Neural cell (in vitro differentiated cells): ENCODE measurements at regions not wholly inside any gene's neighbourhood (a gene's known extent, or its start where the extent isn't known, plus 50 kb on each side); places are given as distances from the start of the nearest gene placed in this dataset.

Experiments
- H2AFZ ChIP-seq: fragments of 200-600, 300-800 bp; sonication (generic), shearing (Covaris generic); 2 replicates; pipeline ENCODE4 v1.6.0; 2014; ENCODE audit warnings: low read depth, mild to moderate bottlenecking, antibody characterized with exemption, low read length, moderate library complexity
- H3F3A ChIP-seq: fragments of 200-600 bp; shearing (Covaris generic); 2 replicates; pipeline ENCODE4 v1.6.1; 2016; ENCODE audit warnings: mild to moderate bottlenecking, moderate library complexity, mixed read lengths, antibody characterized with exemption, low read length; ENCODE audit not compliant: insufficient read depth, poor library complexity, severe bottlenecking
- H3K27ac ChIP-seq: fragments of 200-600, 300-800 bp; sonication (generic), shearing (Covaris generic); 2 replicates; pipeline ENCODE4 v1.5.1; 2014; ENCODE audit warnings: mild to moderate bottlenecking, low read length, moderate library complexity
- H3K27me3 ChIP-seq: fragments of 300-800, 200-600 bp; sonication (generic), shearing (Covaris generic); 2 replicates; pipeline ENCODE4 v1.6.0; 2014; ENCODE audit warnings: mild to moderate bottlenecking, low read depth, low read length, moderate library complexity; ENCODE audit not compliant: insufficient read depth
- H3K36me3 ChIP-seq: fragments of 300-800, 200-600 bp; sonication (generic), shearing (Covaris generic); 2 replicates; pipeline ENCODE4 v1.5.1; 2014; ENCODE audit warnings: mild to moderate bottlenecking, antibody characterized with exemption, low read length, moderate library complexity; ENCODE audit not compliant: insufficient read depth
- H3K4me2 ChIP-seq: fragments of 300-800, 200-600 bp; sonication (generic), shearing (Covaris generic); 2 replicates; pipeline ENCODE4 v1.6.0; 2014; ENCODE audit warnings: mild to moderate bottlenecking, low read length
- H3K4me3 ChIP-seq: fragments of 300-800, 200-600 bp; sonication (generic), shearing (Covaris generic); 2 replicates; pipeline ENCODE4 v1.5.1; 2014; ENCODE audit warnings: mild to moderate bottlenecking, low read length, moderate library complexity
- H3K79me2 ChIP-seq: fragments of 200-600 bp; shearing (Covaris generic); replicated peaks from 2 replicates; pipeline ENCODE4 v1.6.0; 2014; ENCODE audit warnings: mild to moderate bottlenecking, low read length, moderate library complexity; ENCODE audit not compliant: insufficient read depth
- H3K9ac ChIP-seq: fragments of 300-800, 200-600 bp; sonication (generic), shearing (Covaris generic); 2 replicates; pipeline ENCODE4 v1.6.1; 2016; ENCODE audit warnings: mild to moderate bottlenecking, low read length, mixed read lengths
- H3K9me2 ChIP-seq: fragments of 200-600 bp; shearing (Covaris generic); 2 replicates; pipeline ENCODE4 v1.6.1; 2016; ENCODE audit warnings: mild to moderate bottlenecking, low read length, mixed read lengths; ENCODE audit not compliant: insufficient read depth
- H3K9me3 ChIP-seq: fragments of 200-600, 300-800 bp; sonication (generic), shearing (Covaris generic); 2 replicates; pipeline ENCODE4 v1.6.1; 2016; ENCODE audit warnings: mild to moderate bottlenecking, mixed run types, low read length, moderate library complexity, mixed read lengths
- H4K20me1 ChIP-seq: fragments of 200-600 bp; shearing (Covaris generic); 2 replicates; pipeline ENCODE4 v1.6.1; 2016; ENCODE audit warnings: mild to moderate bottlenecking, mixed run types; ENCODE audit not compliant: insufficient read depth
- POLR2AphosphoS5 ChIP-seq: IDR thresholded peaks from 2 replicates; pipeline ENCODE4 v1.6.1; 2012

DNA sequence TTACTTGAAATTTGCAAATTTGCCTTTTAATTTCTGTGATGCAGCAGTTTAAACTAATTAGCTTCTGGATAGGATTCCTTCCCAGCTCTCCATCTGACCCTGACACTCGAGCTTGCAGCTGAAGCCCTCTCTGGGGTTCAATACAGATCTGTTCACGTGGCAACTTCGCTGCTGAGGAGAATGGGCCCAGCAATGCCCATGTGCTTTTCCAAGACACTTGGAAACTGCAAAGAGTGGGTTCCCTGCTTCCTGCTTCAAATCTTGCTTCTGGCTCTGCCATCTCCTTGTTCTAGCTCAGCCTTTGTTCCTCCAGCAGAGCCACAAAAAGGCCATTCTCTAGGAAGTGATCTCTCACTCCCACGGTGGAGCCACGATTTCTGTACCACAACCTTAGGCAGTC lies 50.0 kb upstream of the IRX6 start:
- no peak overlapping the region for H3K9ac ChIP-seq
- H3K27ac ChIP-seq, result no peak overlapping the region
- no peaks in the 10 kb centered on the region for H3K9me3 ChIP-seq
- no peak for TF ChIP-seq POLR2AphosphoS5
- H3F3A ChIP-seq, result no peaks in the 10 kb centered on the region
- H3K79me2 ChIP-seq, result no peaks in the 10 kb centered on the region
- no peak overlapping the region for H2AFZ ChIP-seq
- H4K20me1 ChIP-seq, result no peaks in the 10 kb centered on the region
- H3K36me3 ChIP-seq, result no peaks in the 10 kb centered on the region
- H3K4me3 ChIP-seq, result no peak overlapping the region
- no peaks in the 10 kb centered on the region for H3K27me3 ChIP-seq
- no peak overlapping the region for H3K4me2 ChIP-seq
- no peaks in the 10 kb centered on the region for H3K9me2 ChIP-seq
